Activated B cell treated with CpG ODN at 0.5 μM for 24 hours (primary cell): ENCODE measurements at regions not wholly inside any gene's neighbourhood (a gene's known extent, or its start where the extent isn't known, plus 50 kb on each side); places are given as distances from the start of the nearest gene placed in this dataset.

Source experiments
- ATAC-seq: fragments of 200-7000 bp; cut with Tn5 transposase; one replicate; pipeline ENCODE4 v1.10.0; 2021; ENCODE audit warnings: low read depth, mild to moderate bottlenecking, moderate library complexity
- CTCF ChIA-PET: fragments of 350-600 bp; sonication (Branson Sonifier 250); formaldehyde crosslinking; loops from one replicate; lab custom pipeline; 2021; ENCODE audit warnings: antibody characterized with exemption; lab: Charles Lee
- POLR2A ChIA-PET: fragments of 350-600 bp; sonication (Branson Sonifier 250); formaldehyde crosslinking; loops from one replicate; lab custom pipeline; 2021; ENCODE audit warnings: antibody characterized with exemption; lab: Charles Lee
- DNase-seq: peaks from one replicate; pipeline ENCODE4 v3.0.0; 2022
- H3K27ac Mint-ChIP-seq: one replicate; pipeline ENCODE4 v1.8.0; 2020; ENCODE audit warnings: mixed read lengths
- H3K27me3 Mint-ChIP-seq: one replicate; pipeline ENCODE4 v1.8.0; 2021; ENCODE audit warnings: mixed read lengths
- H3K36me3 Mint-ChIP-seq: one replicate; pipeline ENCODE4 v1.8.0; 2021; ENCODE audit warnings: low read depth, mixed read lengths
- H3K4me1 Mint-ChIP-seq: one replicate; pipeline ENCODE4 v1.8.0; 2021; ENCODE audit warnings: mixed read lengths
- H3K4me3 Mint-ChIP-seq: one replicate; pipeline ENCODE4 v1.8.0; 2020; ENCODE audit warnings: mild to moderate bottlenecking, mixed read lengths
- H3K9me3 Mint-ChIP-seq: one replicate; pipeline ENCODE4 v1.8.0; 2020; ENCODE audit warnings: mixed read lengths
- CTCF ChIP-seq: fragments of 200-600 bp; IDR thresholded peaks from one replicate; pipeline ENCODE4 v1.8.0; 2022; ENCODE audit warnings: antibody characterized with exemption, mild to moderate bottlenecking
- intact Hi-C: fragments of 100-400 bp; cut with micrococcal nuclease; formaldehyde crosslinking; loops from one replicate; pipeline ENCODE4 v1.15.1; 2024

- intact Hi-C loops: no loop called here
- ATAC-seq (no peak), DNase-seq (no peak)
- Mint-ChIP-seq H3K4me3 (no peak overlapping the region), H3K27ac (no peak overlapping the region), H3K36me3 (no peaks in the 10 kb centered on the region), H3K27me3 (peaks cover 10% of the 10 kb centered on the region), H3K4me1 (no peaks in the 10 kb centered on the region), H3K9me3 (no peaks in the 10 kb centered on the region)
- ChIA-PET POLR2A (interaction anchor here (0.6 kb wide), 1 partner anchor 20 kb away, joined by 3 read pairs; no protein-coding TSS in a partner anchor), CTCF (no interaction called here)
- no peak for TF ChIP-seq CTCF
Measured at GRCh38 chr2:19505199-19506136, 147.0 kb upstream of the OSR1 start.

- peaks cover 10% of the 10 kb centered on the region for H3K27me3 Mint-ChIP-seq
Measured at GRCh38 chr2:19504400-19505198, 146.2 kb upstream of the OSR1 start.

GRCh38 chr2:19503915-19504314 is 145.5 kb upstream of the OSR1 start:
- no peak for TF ChIP-seq CTCF
- Mint-ChIP-seq H3K36me3 (no peaks in the 10 kb centered on the region), H3K27ac (no peak overlapping the region), H3K27me3 (peaks cover 10% of the 10 kb centered on the region), H3K4me1 (no peaks in the 10 kb centered on the region), H3K9me3 (no peaks in the 10 kb centered on the region), H3K4me3 (no peak overlapping the region)
- ChIA-PET POLR2A (no interaction called here), CTCF (no interaction called here)
- intact Hi-C loops: no loop called here
- DNase-seq (no peak), ATAC-seq (no peak)

More at GRCh38 chr2:19504400-19505198, 146.2 kb upstream of the OSR1 start:
- no peak overlapping the region for H3K4me3 Mint-ChIP-seq
- H3K27ac Mint-ChIP-seq: no peak overlapping the region
- TF ChIP-seq CTCF: no peak
- no peaks in the 10 kb centered on the region for H3K9me3 Mint-ChIP-seq
- ChIA-PET CTCF (no interaction called here), POLR2A (no interaction called here)
- intact Hi-C loops: no loop called here
- no peak for DNase-seq
- ATAC-seq: no peak
- H3K4me1 Mint-ChIP-seq: no peaks in the 10 kb centered on the region
- no peaks in the 10 kb centered on the region for H3K36me3 Mint-ChIP-seq

- DNase-seq: no peak
- H3K4me3 Mint-ChIP-seq: no peak overlapping the region
- CTCF ChIA-PET: no interaction called here
Measured at GRCh38 chr2:19503406-19503805, 145.0 kb upstream of the OSR1 start.

More at GRCh38 chr2:19503406-19503805, 145.0 kb upstream of the OSR1 start:
- H3K9me3 Mint-ChIP-seq: no peaks in the 10 kb centered on the region
- no peak overlapping the region for H3K27ac Mint-ChIP-seq
- H3K36me3 Mint-ChIP-seq: no peaks in the 10 kb centered on the region
- POLR2A ChIA-PET: no interaction called here
- peaks cover 10% of the 10 kb centered on the region for H3K27me3 Mint-ChIP-seq
- intact Hi-C loops: no loop called here
- no peak for ATAC-seq
- TF ChIP-seq CTCF: no peak
- H3K4me1 Mint-ChIP-seq: no peaks in the 10 kb centered on the region
